ENCODE measurements at regions not wholly inside any gene's neighbourhood (a gene's known extent, or its start where the extent isn't known, plus 50 kb on each side); places are given as distances from the start of the nearest gene placed in this dataset.

DNA sequence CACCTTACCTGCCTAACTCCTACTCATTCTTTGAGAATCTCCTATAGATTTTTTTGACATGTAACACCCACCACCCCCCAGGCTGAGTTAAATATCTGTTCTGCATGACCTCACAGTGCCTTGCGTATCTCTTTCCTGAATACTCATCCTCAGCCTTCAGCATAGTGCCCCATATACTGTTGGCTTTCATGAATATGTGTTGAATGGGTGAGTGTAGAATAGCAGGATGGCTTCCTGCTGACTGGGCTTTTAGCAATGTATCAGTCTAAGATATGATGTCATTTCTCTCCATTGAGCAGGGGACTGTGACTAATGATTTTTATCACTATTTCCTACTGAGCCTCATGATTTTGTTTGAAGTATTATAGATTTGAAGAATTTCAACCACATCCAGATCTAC, 361.6 kb upstream of the MARCKS start:
- CTCF ChIA-PET = interaction anchor here (1.1 kb wide), 1 partner anchor 189 kb away, joined by 3 read pairs; no protein-coding TSS in a partner anchor

DNA sequence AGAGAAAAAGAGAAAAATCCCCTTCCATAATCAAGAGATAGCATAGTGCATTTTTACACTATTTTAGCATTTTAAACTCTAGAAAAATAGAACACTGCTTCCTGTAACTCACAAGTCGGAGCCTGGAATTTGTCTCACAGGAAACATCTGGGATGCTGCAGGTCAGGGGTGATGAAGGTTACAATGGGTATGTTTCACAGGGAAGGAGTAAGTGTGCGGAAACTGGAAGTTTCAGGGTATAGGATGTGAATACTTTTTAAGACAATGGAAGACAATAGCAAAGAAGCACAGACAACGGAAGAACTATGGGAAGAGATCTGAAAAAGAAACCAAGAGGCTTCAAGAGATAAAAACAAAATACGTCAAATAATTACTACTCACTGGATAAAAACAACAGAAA, 361.0 kb upstream of the MARCKS start:
- POLR2A ChIA-PET = no interaction called here
- CTCF ChIA-PET = no interaction called here
- TF ChIP-seq, protein P1, sequence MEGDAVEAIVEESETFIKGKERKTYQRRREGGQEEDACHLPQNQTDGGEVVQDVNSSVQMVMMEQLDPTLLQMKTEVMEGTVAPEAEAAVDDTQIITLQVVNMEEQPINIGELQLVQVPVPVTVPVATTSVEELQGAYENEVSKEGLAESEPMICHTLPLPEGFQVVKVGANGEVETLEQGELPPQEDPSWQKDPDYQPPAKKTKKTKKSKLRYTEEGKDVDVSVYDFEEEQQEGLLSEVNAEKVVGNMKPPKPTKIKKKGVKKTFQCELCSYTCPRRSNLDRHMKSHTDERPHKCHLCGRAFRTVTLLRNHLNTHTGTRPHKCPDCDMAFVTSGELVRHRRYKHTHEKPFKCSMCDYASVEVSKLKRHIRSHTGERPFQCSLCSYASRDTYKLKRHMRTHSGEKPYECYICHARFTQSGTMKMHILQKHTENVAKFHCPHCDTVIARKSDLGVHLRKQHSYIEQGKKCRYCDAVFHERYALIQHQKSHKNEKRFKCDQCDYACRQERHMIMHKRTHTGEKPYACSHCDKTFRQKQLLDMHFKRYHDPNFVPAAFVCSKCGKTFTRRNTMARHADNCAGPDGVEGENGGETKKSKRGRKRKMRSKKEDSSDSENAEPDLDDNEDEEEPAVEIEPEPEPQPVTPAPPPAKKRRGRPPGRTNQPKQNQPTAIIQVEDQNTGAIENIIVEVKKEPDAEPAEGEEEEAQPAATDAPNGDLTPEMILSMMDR (IDR thresholded peaks at IDR 0.05; ENCODE audit: control extremely low read depth, extremely low read depth, low read depth, missing control alignments) = no peak
- no peak for DNase-seq (ENCODE audit: extremely low spot score)

More for the DNA sequence above, 361.6 kb upstream of the MARCKS start:
- TF ChIP-seq, protein P1 (IDR thresholded peaks at IDR 0.05; ENCODE audit: control extremely low read depth, extremely low read depth, low read depth, missing control alignments) = no peak
- DNase-seq (ENCODE audit: extremely low spot score) = no peak
- POLR2A ChIA-PET = no interaction called here

DNA sequence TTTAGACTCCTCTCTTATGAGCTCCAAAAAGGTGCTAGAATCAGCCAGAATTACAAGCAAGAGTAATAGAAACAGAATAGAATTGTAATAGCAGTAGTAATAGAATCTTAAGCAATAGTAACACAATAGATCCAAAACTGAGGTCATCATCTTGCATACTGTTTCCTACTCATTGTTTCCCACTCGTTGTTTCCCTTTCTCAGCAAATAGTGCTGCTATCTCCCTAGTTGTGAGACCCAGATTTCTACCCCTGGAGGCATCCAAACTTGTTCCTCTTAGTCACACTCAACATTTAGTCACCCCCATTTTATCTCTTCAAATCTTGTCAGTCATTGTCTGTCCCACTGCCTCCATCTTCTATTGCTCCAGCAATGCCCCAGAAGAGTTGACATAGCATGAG, 356.9 kb upstream of the MARCKS start:
- no peak for DNase-seq (ENCODE audit: extremely low spot score)
- TF ChIP-seq, protein P1 (IDR thresholded peaks at IDR 0.05; ENCODE audit: control extremely low read depth, extremely low read depth, low read depth, missing control alignments) = no peak
- ChIA-PET CTCF (interaction anchor here (1.2 to 1.4 kb wide), 2 partner anchors 9 to 12 kb away, joined by 3 to 4 read pairs; no protein-coding TSS in a partner anchor), POLR2A (no interaction called here)

DNA sequence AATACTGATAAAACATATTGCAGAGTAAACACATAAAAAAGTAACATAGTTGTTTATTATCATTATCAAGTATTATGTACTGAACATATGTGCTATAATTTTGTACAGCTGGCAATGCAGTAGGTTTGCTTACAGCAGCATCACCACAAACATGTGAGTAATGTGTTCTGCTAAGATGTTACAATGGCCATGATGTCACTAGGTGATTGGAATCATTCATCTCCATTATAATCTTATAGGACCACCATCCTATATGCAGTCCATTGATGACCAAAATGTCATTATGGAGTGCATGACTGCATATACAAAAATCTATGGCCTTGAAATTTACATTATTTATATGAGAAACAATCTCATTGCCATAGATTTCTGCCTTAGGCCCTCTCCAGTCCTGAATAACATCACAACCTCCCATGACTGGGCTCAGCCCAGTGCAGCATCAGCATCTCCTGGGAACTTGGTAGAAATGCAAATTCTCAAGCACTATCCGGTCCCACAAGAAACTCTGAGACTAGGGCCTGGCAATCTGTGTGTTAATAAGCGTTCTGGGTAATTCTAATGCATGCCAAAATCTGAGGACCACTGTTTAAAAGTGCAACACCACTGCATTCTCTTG, 352.0 kb upstream of the MARCKS start:
- TF ChIP-seq, protein P1 (IDR thresholded peaks at IDR 0.05; ENCODE audit: control extremely low read depth, extremely low read depth, low read depth, missing control alignments) = no peak
- no peak for DNase-seq (ENCODE audit: extremely low spot score)
- CTCF ChIA-PET = no interaction called here
- POLR2A ChIA-PET = no interaction called here

DNA sequence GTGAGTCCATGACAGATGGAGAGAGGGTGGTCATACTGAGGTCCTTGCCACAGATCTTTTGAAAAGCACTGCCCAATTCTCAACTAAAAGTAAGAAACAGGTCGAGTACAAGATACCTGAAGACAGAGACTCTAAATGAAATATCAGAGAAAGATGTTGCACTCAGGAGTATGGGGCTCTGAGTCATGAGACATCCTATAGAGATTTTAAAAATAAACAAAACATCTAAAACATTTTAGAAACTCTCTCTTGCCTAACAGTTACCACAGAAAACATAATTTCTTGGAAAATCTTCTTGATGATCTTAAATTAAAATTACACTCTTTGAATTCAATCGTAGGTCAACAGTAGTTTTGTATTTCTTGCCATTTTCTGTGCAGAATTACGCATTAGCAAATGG, 348.9 kb upstream of the MARCKS start:
- TF ChIP-seq, protein P1 (IDR thresholded peaks at IDR 0.05; ENCODE audit: control extremely low read depth, extremely low read depth, low read depth, missing control alignments) = no peak
- no peak for DNase-seq (ENCODE audit: extremely low spot score)
- ChIA-PET POLR2A (no interaction called here), CTCF (no interaction called here)

DNA sequence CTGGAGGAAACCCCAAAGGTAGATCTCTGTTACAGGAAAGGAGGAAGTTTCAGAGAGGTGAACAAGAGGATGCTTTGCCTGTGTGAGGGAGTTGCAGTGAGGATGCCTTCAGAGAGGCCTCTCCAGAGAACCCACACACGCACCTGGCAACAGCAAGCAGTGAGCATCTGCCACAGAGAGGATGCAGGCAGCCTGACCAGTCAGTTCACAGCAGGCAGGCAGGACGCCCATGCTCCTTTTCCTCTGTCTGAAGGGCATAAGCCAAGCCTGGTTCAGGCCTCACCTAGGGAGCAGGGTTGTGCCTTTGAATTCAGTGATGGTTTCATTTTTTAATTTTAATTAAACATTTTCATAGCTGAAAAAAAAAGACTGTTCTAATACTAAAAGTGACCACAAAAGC, 346.0 kb upstream of the MARCKS start:
- CTCF ChIA-PET = interaction anchor here (1.0 to 1.3 kb wide), 3 partner anchors 10 to 46 kb away, joined by 3 to 4 read pairs (median 3); no protein-coding TSS in a partner anchor
- POLR2A ChIA-PET = no interaction called here
- DNase-seq (ENCODE audit: extremely low spot score) = no peak
- TF ChIP-seq, protein P1 (IDR thresholded peaks at IDR 0.05; ENCODE audit: control extremely low read depth, extremely low read depth, low read depth, missing control alignments) = no peak

All from GM10248 (cell line).